ENCODE measurements at regions not wholly inside any gene's neighbourhood (a gene's known extent, or its start where the extent isn't known, plus 50 kb on each side); places are given as distances from the start of the nearest gene placed in this dataset.
"Not testable (repeated sequence)": the region's sequence is repeated elsewhere in the genome, so short reads cannot be mapped to it uniquely, and the experiment has no call there.

GRCh38 chr10:29769277-29769676, 134.5 kb upstream of the SVIL start:
- not testable (repeated sequence) for TF ChIP-seq ZNF274 (IDR thresholded peaks at IDR 0.05; ENCODE audit: low read depth, low read length); YY1 (IDR thresholded peaks at IDR 0.05; ENCODE audit: insufficient read depth, insufficient read length)
